K562 (cell line): ENCODE measurements at regions not wholly inside any gene's neighbourhood (a gene's known extent, or its start where the extent isn't known, plus 50 kb on each side); places are given as distances from the start of the nearest gene placed in this dataset.

Source experiments
- ATAC-seq: fragments of 200-7000 bp; cut with Tn5 transposase; 3 replicates; pipeline ENCODE4 v1.9.1; 2020; ENCODE audit warnings: moderate library complexity
- BruUV-seq: library from RNA; stranded (reverse); fragments of 400-500 nt; replicated peaks from 2 replicates; lab custom pipeline; 2021; lab: Mats Ljungman, UMichigan
- CTCF ChIA-PET: fragments of 300-600 bp; formaldehyde crosslinking; extraction: SDS; loops from one replicate; lab custom pipeline; 2021; ENCODE audit warnings: low intra/inter-chr PET ratio; lab: Yijun Ruan, JAX
- POLR2A ChIA-PET: fragments of 300-600, 350-650 bp; sonication (Branson Sonifier 250); formaldehyde crosslinking; extraction: SDS; loops from one replicate; lab custom pipeline; 2021; ENCODE audit warnings: antibody characterized with exemption, inconsistent platforms; lab: Yijun Ruan, JAX
- DNase-seq, 4 experiments: peaks; one replicate each; pipeline versions ENCODE4 v3.0.0 to v3.0.0-alpha.2; 2011 to 2018; ENCODE audit warnings: low spot score in 3 of 4, mixed read lengths in 3 of 4; ENCODE audit errors: extremely low read depth in 1 of 4
- FAIRE-seq: peaks from 2 replicates; lab custom pipeline; 2011; peaks lifted over from hg19 to GRCh38; lab: Jason Lieb, UNC
- H2AFZ ChIP-seq: 2 replicates; pipeline ENCODE4 v1.6.0; 2011; ENCODE audit warnings: low read depth, low read length, control low read depth, inconsistent platforms
- H3K27ac ChIP-seq: fragments of 200-600 bp; 3 replicates; pipeline ENCODE4 v1.8.0; 2011; ENCODE audit warnings: low read depth, mild to moderate bottlenecking, control low read depth, inconsistent platforms, low read length, moderate library complexity, mixed read lengths; ENCODE audit errors: extremely low read depth
- H3K27me3 ChIP-seq, 2 experiments: fragments of 300-600 bp in 1 of 2; 2 replicates in 1 of 2; 3 replicates in 1 of 2; pipeline versions ENCODE4 v1.6.0 to v1.8.0; 2011; ENCODE audit warnings: inconsistent platforms in 2 of 2, low read length in 2 of 2, mild to moderate bottlenecking in 1 of 2, mixed read lengths in 1 of 2, moderate library complexity in 1 of 2; ENCODE audit not compliant: control insufficient read depth in 2 of 2, insufficient read depth in 2 of 2
- H3K36me3 ChIP-seq: fragments of 300-600 bp; 3 replicates; pipeline ENCODE4 v1.8.0; 2011; ENCODE audit warnings: mild to moderate bottlenecking, low read length, inconsistent platforms; ENCODE audit not compliant: control insufficient read depth, insufficient read depth
- H3K4me1 ChIP-seq, 2 experiments: fragments of 200-600 bp in 1 of 2; replicated peaks in 1 of 2; 2 replicates in 1 of 2; 3 replicates in 1 of 2; pipeline versions ENCODE4 v1.5.1 to v1.8.0; 2011; ENCODE audit warnings: inconsistent platforms in 2 of 2, low read length in 2 of 2, mild to moderate bottlenecking in 1 of 2, mixed read lengths in 1 of 2, moderate library complexity in 1 of 2; ENCODE audit not compliant: control insufficient read depth in 2 of 2, insufficient read depth in 2 of 2
- H3K4me2 ChIP-seq: 2 replicates; pipeline ENCODE4 v1.6.1; 2011; ENCODE audit warnings: low read length, control low read depth, inconsistent platforms, mixed read lengths; ENCODE audit not compliant: insufficient read depth
- H3K4me3 ChIP-seq: fragments of 200-600 bp; sonication (generic), shearing (Covaris generic); 2 replicates; pipeline ENCODE4 v1.5.1; 2016; ENCODE audit warnings: control low read depth, inconsistent platforms
- H3K79me2 ChIP-seq: fragments of 200-600 bp; 3 replicates; pipeline ENCODE4 v1.8.0; 2011; ENCODE audit warnings: low read length, inconsistent platforms; ENCODE audit not compliant: control insufficient read depth, insufficient read depth
- H3K9ac ChIP-seq, 2 experiments: 2 replicates each; pipeline versions ENCODE4 v1.6.0 to v1.6.1; 2011; ENCODE audit warnings: low read depth in 2 of 2, low read length in 2 of 2, control low read depth in 1 of 2, inconsistent platforms in 1 of 2, mild to moderate bottlenecking in 1 of 2, mixed read lengths in 1 of 2; ENCODE audit not compliant: insufficient read depth in 1 of 2
- H3K9me1 ChIP-seq: one replicate; pipeline ENCODE4 v1.6.0; 2011; ENCODE audit warnings: inconsistent platforms, mild to moderate bottlenecking, low read length, moderate library complexity; ENCODE audit not compliant: control insufficient read depth, insufficient read depth
- H3K9me3 ChIP-seq: replicated peaks from 2 replicates; pipeline ENCODE4 v1.5.1; 2011; ENCODE audit warnings: low read depth, low read length, inconsistent platforms; ENCODE audit not compliant: control insufficient read depth, insufficient read depth
- H4K20me1 ChIP-seq: replicated peaks from 2 replicates; pipeline ENCODE4 v1.6.1; 2011; ENCODE audit warnings: low read length, inconsistent platforms, mixed read lengths; ENCODE audit not compliant: control insufficient read depth, insufficient read depth
- CREBBP ChIP-seq: IDR thresholded peaks from one replicate; pipeline ENCODE4 v1.6.1; 2012; ENCODE audit warnings: low read depth, mild to moderate bottlenecking, control low read depth, inconsistent platforms, low read length
- EP400 ChIP-seq: fragments of 450-650 bp; IDR thresholded peaks from 2 replicates; pipeline ENCODE4 v1.6.1; 2017; ENCODE audit warnings: antibody characterized with exemption, mild to moderate bottlenecking, moderate library complexity
- FIP1L1 ChIP-seq: fragments of 200-400 bp; formaldehyde crosslinking; IDR thresholded peaks from 2 replicates; pipeline ENCODE4 v1.6.1; 2018; ENCODE audit warnings: mild to moderate bottlenecking, low read depth, low read length; ENCODE audit not compliant: poor library complexity, severe bottlenecking
- HMGXB4 ChIP-seq: sonication (generic); formaldehyde crosslinking; IDR thresholded peaks from 2 replicates; pipeline ENCODE4 v1.8.1; 2023; ENCODE audit warnings: mild to moderate bottlenecking, missing genetic modification reagents
- HNRNPH1 ChIP-seq: fragments of 200-400 bp; formaldehyde crosslinking; optimal IDR thresholded peaks from 2 replicates; pipeline ENCODE3; 2017; ENCODE audit warnings: low read depth, mild to moderate bottlenecking, low read length, moderate library complexity
- WGBS: fragments of 100-300 bp; shearing (Covaris generic); methylation state at CpG from one replicate; pipeline ENCODE4 v1.1.6; 2016; ENCODE audit warnings: low coverage, mixed read lengths; ENCODE audit not compliant: insufficient coverage; ENCODE audit errors: missing lambda C conversion rate; 5-methylcytosine and 5-hydroxymethylcytosine counted together
- in situ Hi-C: fragments of 300-500 bp; cut with MboI; formaldehyde crosslinking; loops from 4 replicates; pipeline ENCODE4 v1.15.0; 2018; ENCODE audit warnings: inconsistent platforms, mixed read lengths
- intact Hi-C: fragments of 100-400 bp; cut with micrococcal nuclease; formaldehyde crosslinking; loops from 2 replicates; pipeline ENCODE4 v1.14.2; 2022

- H3K4me2 ChIP-seq = no peak overlapping the region
- H3K9me1 ChIP-seq = peaks cover 3% of the 10 kb centered on the region
- H3K27ac ChIP-seq = no peak overlapping the region
- H3K9me3 ChIP-seq = no peaks in the 10 kb centered on the region
- CTCF ChIA-PET = no interaction called here
- 68% methylated on average over 2 of the region's 6 CpGs for WGBS
- BruUV-seq = no TSS peak
- no peaks in the 10 kb centered on the region for H3K36me3 ChIP-seq
- H3K9ac ChIP-seq = no peak overlapping the region
- no peaks in the 10 kb centered on the region for H4K20me1 ChIP-seq
- no peak for DNase-seq
- POLR2A ChIA-PET = interaction anchor here (0.6 to 1.1 kb wide), 3 partner anchors 9 to 506 kb away, joined by 4 to 5 read pairs (median 5); no protein-coding TSS in a partner anchor
- ATAC-seq = no peak
- in situ Hi-C loops (no loop called here), intact Hi-C loops (loop anchor here (5.0 kb wide), 2 partner anchors 45 to 100 kb away; no protein-coding TSS in a partner anchor)
- FAIRE-seq = no peak
- no peak overlapping the region for H2AFZ ChIP-seq
- no peak for TF ChIP-seq FIP1L1
- TF ChIP-seq CREBBP = no peak
- no peak for TF ChIP-seq HMGXB4 (CRISPR knock-in tag)
- TF ChIP-seq HNRNPH1 = no peak
- TF ChIP-seq EP400 = no peak
- H3K4me1 ChIP-seq = peaks cover 0 to 27% of the 10 kb centered on the region in 2 experiments; a peak in 2 of 5 replicates
- H3K27me3 ChIP-seq = no peaks in the 10 kb centered on the region
- H3K4me3 ChIP-seq = no peak overlapping the region
- no peaks in the 10 kb centered on the region for H3K79me2 ChIP-seq
Measured at GRCh38 chr2:217062768-217063167, 202.9 kb upstream of the TNP1 start.
